Keratinocyte (primary cell): ENCODE measurements at regions not wholly inside any gene's neighbourhood (a gene's known extent, or its start where the extent isn't known, plus 50 kb on each side); places are given as distances from the start of the nearest gene placed in this dataset.
"Not testable (repeated sequence)": the region's sequence is repeated elsewhere in the genome, so short reads cannot be mapped to it uniquely, and the experiment has no call there.

Experiments used
- DNase-seq: peaks from one replicate; pipeline ENCODE4 v3.0.0-alpha.2; 2011; ENCODE audit warnings: low read depth, missing footprints, low spot score
- FAIRE-seq: peaks from 2 replicates; lab custom pipeline; 2011; peaks lifted over from hg19 to GRCh38; lab: Jason Lieb, UNC
- H2AFZ ChIP-seq: 2 replicates; pipeline ENCODE4 v1.6.0; 2012; ENCODE audit warnings: low read length, control low read depth, inconsistent platforms; ENCODE audit not compliant: control insufficient read depth
- H3K27ac ChIP-seq: 2 replicates; pipeline ENCODE4 v1.5.1; 2011; ENCODE audit warnings: low read length; ENCODE audit not compliant: control insufficient read depth, insufficient read depth
- H3K27me3 ChIP-seq: 3 replicates; pipeline ENCODE4 v1.6.0; 2011; ENCODE audit warnings: low read length; ENCODE audit not compliant: control insufficient read depth, insufficient read depth; ENCODE audit errors: extremely low read depth
- H3K36me3 ChIP-seq, 2 experiments: 2 replicates in 1 of 2; 3 replicates in 1 of 2; pipeline ENCODE4 v1.5.1; 2011; ENCODE audit warnings: low read length in 2 of 2, mild to moderate bottlenecking in 1 of 2; ENCODE audit not compliant: control insufficient read depth in 2 of 2, insufficient read depth in 2 of 2; ENCODE audit errors: extremely low read depth in 1 of 2
- H3K4me1 ChIP-seq: 3 replicates; pipeline ENCODE4 v1.5.1; 2011; ENCODE audit warnings: low read length; ENCODE audit not compliant: control insufficient read depth, insufficient read depth; ENCODE audit errors: extremely low read depth
- H3K4me2 ChIP-seq: 3 replicates; pipeline ENCODE4 v1.6.0; 2011; ENCODE audit warnings: low read depth, low read length; ENCODE audit not compliant: control insufficient read depth, insufficient read depth; ENCODE audit errors: extremely low read depth
- H3K4me3 ChIP-seq, 3 experiments: fragments of 200-600 bp in 1 of 3; sonication (generic) in 1 of 3; 2 replicates in 2 of 3; 3 replicates in 1 of 3; pipeline ENCODE4 v1.5.1; 2011 to 2016; ENCODE audit warnings: low read length in 3 of 3, mild to moderate bottlenecking in 3 of 3, control low read depth in 2 of 3, inconsistent platforms in 1 of 3, low read depth in 1 of 3, mixed read lengths in 1 of 3, mixed run types in 1 of 3, moderate library complexity in 1 of 3; ENCODE audit not compliant: control insufficient read depth in 2 of 3, insufficient read depth in 2 of 3; ENCODE audit errors: extremely low read depth in 1 of 3
- H3K79me2 ChIP-seq: 2 replicates; pipeline ENCODE4 v1.6.0; 2012; ENCODE audit warnings: low read length; ENCODE audit not compliant: control insufficient read depth, insufficient read depth
- H3K9ac ChIP-seq: 3 replicates; pipeline ENCODE4 v1.6.0; 2011; ENCODE audit warnings: low read length; ENCODE audit not compliant: control insufficient read depth, insufficient read depth; ENCODE audit errors: extremely low read depth
- H3K9me1 ChIP-seq: 3 replicates; pipeline ENCODE4 v1.6.0; 2011; ENCODE audit warnings: low read length; ENCODE audit not compliant: control insufficient read depth, insufficient read depth; ENCODE audit errors: extremely low read depth
- H3K9me3 ChIP-seq: 2 replicates; pipeline ENCODE4 v1.5.1; 2012; ENCODE audit warnings: low read depth, low read length; ENCODE audit not compliant: control insufficient read depth
- H4K20me1 ChIP-seq: 3 replicates; pipeline ENCODE4 v1.6.0; 2011; ENCODE audit warnings: low read length; ENCODE audit not compliant: control insufficient read depth, insufficient read depth; ENCODE audit errors: extremely low read depth
- CTCF ChIP-seq, 3 experiments: IDR thresholded peaks in 1 of 3; conservative IDR thresholded peaks in 1 of 3; optimal IDR thresholded peaks in 1 of 3; 2 replicates in 2 of 3; 3 replicates in 1 of 3; pipeline versions ENCODE3 to v1.5.1; 2011; ENCODE audit warnings: low read length in 3 of 3, mild to moderate bottlenecking in 3 of 3, moderate library complexity in 2 of 3, control low read depth in 1 of 3, inconsistent platforms in 1 of 3; ENCODE audit not compliant: insufficient read depth in 2 of 3; ENCODE audit errors: extremely low read depth in 1 of 3
- EZH2 ChIP-seq: IDR thresholded peaks from one replicate; pipeline ENCODE4 v1.6.1; 2012; ENCODE audit warnings: inconsistent platforms, mild to moderate bottlenecking, low read length, moderate library complexity
- dilution Hi-C: fragments of 300-500 bp; cut with MboI; formaldehyde crosslinking; loops from one replicate; pipeline ENCODE4 v1.7.0; 2020; ENCODE audit warnings: low sequenced_read_pairs; ENCODE audit not compliant: extremely low pct_ligation_motif_present

GRCh38 chr6:15908871-15909270 lies 220.0 kb upstream of the MYLIP start:
- Histone ChIP-seq H3K4me2 (no peak overlapping the region), H3K27ac (no peak overlapping the region), H3K9me1 (no peaks in the 10 kb centered on the region), H3K9me3 (no peaks in the 10 kb centered on the region), H2AFZ (no peak overlapping the region), H3K27me3 (no peaks in the 10 kb centered on the region), H3K36me3 (no peaks in the 10 kb centered on the region), H3K4me3 (no peak overlapping the region), H3K4me1 (peaks cover 18% of the 10 kb centered on the region), H3K79me2 (no peaks in the 10 kb centered on the region), H3K9ac (no peak overlapping the region), H4K20me1 (no peaks in the 10 kb centered on the region)
- FAIRE-seq: peak; percentile 73
- no peak for TF ChIP-seq CTCF (optimal IDR thresholded peaks at IDR 0.05 in 1 of 3, IDR thresholded peaks at IDR 0.05 in 1 of 3, conservative IDR thresholded peaks at IDR 0.05 in 1 of 3; ENCODE audit: extremely low read depth in 1 of 3, insufficient read depth in 2 of 3, low read length in 3 of 3)
- dilution Hi-C loops: no loop called here
- DNase-seq: no peak

GRCh38 chr6:15907914-15908518 lies 220.9 kb upstream of the MYLIP start:
- Histone ChIP-seq H3K9me1 (no peaks in the 10 kb centered on the region), H3K9ac (peak overlapping the region; percentile 39), H2AFZ (peak overlapping the region; percentile 55), H3K4me2 (peak overlapping the region; percentile 79), H3K79me2 (no peaks in the 10 kb centered on the region), H3K36me3 (no peaks in the 10 kb centered on the region), H3K27ac (peak overlapping the region; percentile 62), H3K4me3 (peak overlapping the region in 2 of 3 experiments; percentile 11 to 25), H4K20me1 (no peaks in the 10 kb centered on the region), H3K27me3 (no peaks in the 10 kb centered on the region), H3K9me3 (no peaks in the 10 kb centered on the region), H3K4me1 (peaks cover 18% of the 10 kb centered on the region)
- FAIRE-seq (peak; percentile 81), DNase-seq (peak; percentile 52)
- no peak for TF ChIP-seq CTCF (optimal IDR thresholded peaks at IDR 0.05 in 1 of 3, IDR thresholded peaks at IDR 0.05 in 1 of 3, conservative IDR thresholded peaks at IDR 0.05 in 1 of 3; ENCODE audit: extremely low read depth in 1 of 3, insufficient read depth in 2 of 3, low read length in 3 of 3)
- TF ChIP-seq EZH2: no peak
- dilution Hi-C loops: no loop called here

- DNase-seq, H3K9me3 ChIP-seq, dilution Hi-C loops, H3K27me3 ChIP-seq, H3K36me3 ChIP-seq, H3K79me2 ChIP-seq, FAIRE-seq, H4K20me1 ChIP-seq, H3K9me1 ChIP-seq: not testable (repeated sequence)
- H3K4me3 ChIP-seq: peak overlapping the region in 2 of 3 experiments; percentile 11 to 25
- peak overlapping the region; percentile 39 for H3K9ac ChIP-seq
- peak overlapping the region; percentile 62 for H3K27ac ChIP-seq
- peak overlapping the region; percentile 79 for H3K4me2 ChIP-seq
- peak overlapping the region; percentile 55 for H2AFZ ChIP-seq
- peaks cover 18% of the 10 kb centered on the region for H3K4me1 ChIP-seq
Measured at GRCh38 chr6:15907220-15907913, 221.5 kb upstream of the MYLIP start.
